Kidney (tissue), 13 donors: ENCODE measurements at regions not wholly inside any gene's neighbourhood (a gene's known extent, or its start where the extent isn't known, plus 50 kb on each side); places are given as distances from the start of the nearest gene placed in this dataset.

Experiments used
- DNase-seq, 5 donors: peaks; one replicate each; pipeline ENCODE4 v3.0.0-alpha.2; 2013 to 2020
- FAIRE-seq: peaks from 2 replicates; lab custom pipeline; 2012; peaks lifted over from hg19 to GRCh38; lab: Jason Lieb, UNC
- H3K27ac ChIP-seq, 2 donors: one replicate each; pipeline ENCODE4 v1.7.0; 2013; ENCODE audit warnings: low read depth in 2 of 2, low read length in 2 of 2, inconsistent platforms in 1 of 2
- H3K27me3 ChIP-seq: one replicate; pipeline ENCODE4 v1.7.1; 2013; ENCODE audit warnings: low read length, inconsistent platforms; ENCODE audit not compliant: control insufficient read depth, insufficient read depth
- H3K36me3 ChIP-seq, 3 donors: one replicate each; pipeline versions ENCODE4 v1.7.0 to v1.7.1; 2013; ENCODE audit warnings: low read length in 3 of 3, control low read depth in 1 of 3, inconsistent platforms in 1 of 3; ENCODE audit not compliant: insufficient read depth in 3 of 3, control insufficient read depth in 2 of 3
- H3K4me1 ChIP-seq, 3 donors: one replicate each; pipeline versions ENCODE4 v1.7.0 to v1.7.1; 2013; ENCODE audit warnings: low read length in 3 of 3, inconsistent platforms in 1 of 3, low read depth in 1 of 3; ENCODE audit not compliant: control insufficient read depth in 2 of 3, insufficient read depth in 2 of 3
- H3K4me3 ChIP-seq, 3 donors: one replicate each; pipeline versions ENCODE4 v1.7.0 to v1.8.1; 2013; ENCODE audit warnings: low read length in 3 of 3, control low read depth in 1 of 3, inconsistent platforms in 1 of 3
- H3K9ac ChIP-seq, 3 donors: one replicate each; pipeline versions ENCODE4 v1.7.0 to v1.7.1; 2013; ENCODE audit warnings: low read length in 3 of 3, control low read depth in 1 of 3, inconsistent platforms in 1 of 3
- H3K9me3 ChIP-seq, 3 donors: one replicate each; pipeline versions ENCODE4 v1.7.0 to v1.7.1; 2013; ENCODE audit warnings: low read length in 3 of 3, control low read depth in 1 of 3, inconsistent platforms in 1 of 3; ENCODE audit not compliant: control insufficient read depth in 2 of 3, insufficient read depth in 1 of 3
- CTCF ChIP-seq: IDR thresholded peaks from 3 replicates; pipeline ENCODE4 v1.5.1; 2012; ENCODE audit warnings: mild to moderate bottlenecking, moderate library complexity, borderline replicate concordance; ENCODE audit not compliant: insufficient read depth; ENCODE audit errors: extremely low read depth
- intact Hi-C: fragments of 100-400 bp; cut with DNase I; formaldehyde crosslinking; loops from one replicate; pipeline ENCODE4 v1.11.1; 2022
- donor health status: control.
- donor health status: control.
- donor health status: control.
- donor health status: control.
- donor health status: control.
- donor health status: DM: yes; HTN: yes; CAD: no.
- donor health status: Normal renal cell carcinoma (clear cell type).

- FAIRE-seq (no peak), DNase-seq (no peak)
- no peak overlapping the region for H3K4me3 ChIP-seq
- H3K36me3 ChIP-seq = no peaks in the 10 kb centered on the region
- H3K4me1 ChIP-seq = peaks cover 0 to 2% (median 0%) of the 10 kb centered on the region in 3 donors
- no peak for TF ChIP-seq CTCF
- no peak overlapping the region for H3K9ac ChIP-seq
- no peaks in the 10 kb centered on the region for H3K27me3 ChIP-seq
- no peak overlapping the region for H3K27ac ChIP-seq
- intact Hi-C loops = no loop called here
- H3K9me3 ChIP-seq = no peaks in the 10 kb centered on the region
These were observed 368.0 kb upstream of the WWC1 start for GRCh38 chr5:167923396-167923795.

DNA sequence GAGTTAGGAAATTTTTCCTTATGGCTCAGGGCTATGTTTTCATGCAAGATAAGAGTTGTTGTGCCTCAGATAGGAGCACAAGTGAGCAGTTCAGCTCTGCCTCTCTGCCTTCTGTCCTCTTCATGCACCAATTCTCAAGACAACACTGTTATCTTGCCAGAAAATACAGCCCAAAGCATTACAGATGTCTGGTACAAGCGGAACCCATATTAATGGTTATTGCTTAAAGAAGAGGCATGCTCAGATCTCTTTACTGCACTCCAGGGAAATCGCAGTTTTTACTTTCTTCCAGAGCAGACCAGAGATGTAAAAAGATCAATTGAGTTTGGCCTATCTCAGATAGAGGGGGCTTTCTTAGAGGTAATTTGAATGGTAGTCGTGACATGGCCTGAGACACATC lies 361.6 kb upstream of the WWC1 start:
- H3K27ac ChIP-seq = no peak overlapping the region
- DNase-seq (no peak), FAIRE-seq (no peak)
- no peak overlapping the region for H3K9ac ChIP-seq
- no peak for TF ChIP-seq CTCF
- H3K4me3 ChIP-seq = no peak overlapping the region
- H3K36me3 ChIP-seq = no peaks in the 10 kb centered on the region
- H3K4me1 ChIP-seq = no peaks in the 10 kb centered on the region
- H3K9me3 ChIP-seq = no peaks in the 10 kb centered on the region
- intact Hi-C loops = no loop called here
- no peaks in the 10 kb centered on the region for H3K27me3 ChIP-seq

GRCh38 chr5:167934551-167934971 lies 356.9 kb upstream of the WWC1 start:
- TF ChIP-seq CTCF = no peak
- Histone ChIP-seq H3K9me3 (no peaks in the 10 kb centered on the region), H3K4me1 (no peaks in the 10 kb centered on the region), H3K27ac (no peak overlapping the region), H3K9ac (no peak overlapping the region), H3K36me3 (no peaks in the 10 kb centered on the region), H3K27me3 (no peaks in the 10 kb centered on the region), H3K4me3 (no peak overlapping the region)
- intact Hi-C loops = no loop called here
- no peak for FAIRE-seq
- no peak for DNase-seq

GRCh38 chr5:167936022-167936421 lies 355.4 kb upstream of the WWC1 start:
- DNase-seq = no peak
- Histone ChIP-seq H3K4me1 (no peaks in the 10 kb centered on the region), H3K36me3 (no peaks in the 10 kb centered on the region), H3K27ac (no peak overlapping the region), H3K27me3 (no peaks in the 10 kb centered on the region), H3K4me3 (no peak overlapping the region), H3K9me3 (no peaks in the 10 kb centered on the region), H3K9ac (no peak overlapping the region)
- intact Hi-C loops = no loop called here
- no peak for TF ChIP-seq CTCF
- no peak for FAIRE-seq
